ENCODE measurements at regions not wholly inside any gene's neighbourhood (a gene's known extent, or its start where the extent isn't known, plus 50 kb on each side); places are given as distances from the start of the nearest gene placed in this dataset.

DNA sequence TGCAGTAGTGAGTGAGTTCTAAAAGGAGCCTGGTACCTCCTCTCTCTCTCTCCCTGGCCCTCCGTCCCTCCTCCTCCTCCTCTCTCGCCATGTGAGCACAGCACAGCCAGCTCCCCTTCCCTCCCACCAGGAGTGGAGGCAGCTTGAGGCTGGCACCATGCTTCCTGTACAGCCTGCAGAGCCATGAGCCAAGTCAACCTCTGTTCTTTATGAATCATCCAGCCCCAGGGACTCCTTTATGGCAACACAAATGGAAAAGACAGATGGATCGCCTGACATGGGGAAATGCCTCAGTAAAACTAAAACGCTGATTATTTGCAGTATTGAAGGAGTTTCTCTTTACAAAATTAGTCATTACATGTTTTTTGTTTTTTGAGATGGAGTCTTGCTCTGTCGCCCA, 233.7 kb upstream of the ARID1B start:
- Histone ChIP-seq H3K27ac (ENCODE audit: low read length, poor library complexity, severe bottlenecking) (no peak overlapping the region), H4K91ac (ENCODE audit: low read length) (no peak overlapping the region), H3K79me1 (replicated peaks; ENCODE audit: low read length, poor library complexity, severe bottlenecking) (no peaks in the 10 kb centered on the region), H3K9me3 (ENCODE audit: control insufficient read depth, low read length) (peaks cover 2% of the 10 kb centered on the region), H3K4me1 (ENCODE audit: control insufficient read depth, insufficient read depth, low read depth, low read length) (no peaks in the 10 kb centered on the region), H2BK15ac (ENCODE audit: low read depth, poor library complexity, severe bottlenecking) (no peak overlapping the region), H3K18ac (ENCODE audit: low read depth in 1 of 2, low read length in 2 of 2) (no peak overlapping the region), H3K4me2 (ENCODE audit: low read length, poor library complexity, severe bottlenecking) (no peak overlapping the region), H2BK120ac (ENCODE audit: low read depth, low read length) (no peak overlapping the region), H3K4me3 (ENCODE audit: insufficient read depth in 1 of 2, low read depth in 1 of 2, low read length in 2 of 2) (no peak overlapping the region), H2BK5ac (ENCODE audit: low read depth, low read length, poor library complexity, severe bottlenecking) (no peak overlapping the region), H2AFZ (ENCODE audit: low read depth, low read length) (no peak overlapping the region), H3K9ac (ENCODE audit: low read length) (no peak overlapping the region), H3K27me3 (ENCODE audit: control insufficient read depth in 1 of 2, insufficient read depth in 1 of 2, low read length in 2 of 2) (no peaks in the 10 kb centered on the region), H3K14ac (ENCODE audit: low read length in 2 of 2) (no peak overlapping the region), H3K23ac (ENCODE audit: low read length in 2 of 2) (no peak overlapping the region), H2AK5ac (ENCODE audit: low read length, severe bottlenecking) (no peak overlapping the region), H2BK12ac (ENCODE audit: low read length in 2 of 2) (no peak overlapping the region), H4K8ac (ENCODE audit: low read length) (no peak overlapping the region), H3K36me3 (ENCODE audit: control insufficient read depth in 1 of 2, insufficient read depth in 2 of 2, low read depth in 1 of 2, low read length in 2 of 2) (no peaks in the 10 kb centered on the region), H3K4ac (ENCODE audit: low read depth in 1 of 2, low read length in 2 of 2) (no peak overlapping the region)
- no peak for DNase-seq
- WGBS: 65% methylated on average over 5 of the region's 5 CpGs

DNA sequence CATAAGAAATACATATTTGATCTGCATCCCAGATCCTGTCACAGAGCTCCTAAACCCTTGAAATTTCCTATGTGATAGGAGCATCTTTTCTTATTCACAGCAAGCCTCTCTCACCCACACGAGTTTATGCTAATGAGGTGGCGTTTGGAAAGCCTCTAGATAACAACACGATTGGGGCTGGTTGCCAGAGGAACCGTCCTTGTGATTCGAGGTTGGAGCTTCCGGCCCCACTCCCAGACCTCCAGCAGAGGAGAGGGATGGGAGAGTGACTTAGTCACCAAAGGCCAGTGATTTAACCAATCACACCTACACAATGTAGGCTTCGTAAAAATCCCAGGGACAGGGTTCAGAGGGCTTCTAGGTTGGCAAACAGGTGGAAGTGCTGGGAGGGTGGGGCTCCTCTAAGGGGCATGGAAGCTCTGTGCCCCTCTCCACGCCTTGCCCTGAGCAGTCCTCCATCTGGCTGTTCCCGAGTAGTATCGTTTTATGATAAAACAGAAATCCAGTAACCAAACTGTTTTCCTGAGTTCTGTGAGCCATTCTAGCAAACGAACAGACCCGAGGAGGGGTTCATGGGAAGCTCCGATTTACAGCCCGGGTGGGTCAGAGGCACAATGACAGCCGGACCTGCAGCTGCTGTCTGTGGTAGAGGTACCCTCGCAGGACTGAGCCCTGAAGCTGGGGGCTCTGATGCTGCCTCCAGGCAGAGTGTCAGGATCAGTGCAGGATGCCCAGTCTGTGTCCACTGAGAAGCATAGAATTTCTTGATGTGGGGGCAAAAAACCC, 238.1 kb upstream of the ARID1B start:
- Histone ChIP-seq H3K27ac (ENCODE audit: low read length, poor library complexity, severe bottlenecking) (no peak overlapping the region), H2BK5ac (ENCODE audit: low read depth, low read length, poor library complexity, severe bottlenecking) (no peak overlapping the region), H2AK5ac (ENCODE audit: low read length, severe bottlenecking) (no peak overlapping the region), H2BK120ac (ENCODE audit: low read depth, low read length) (no peak overlapping the region), H2BK15ac (ENCODE audit: low read depth, poor library complexity, severe bottlenecking) (no peak overlapping the region), H3K27me3 (ENCODE audit: control insufficient read depth in 1 of 2, insufficient read depth in 1 of 2, low read length in 2 of 2) (no peaks in the 10 kb centered on the region), H3K14ac (ENCODE audit: low read length in 2 of 2) (no peak overlapping the region), H2AFZ (ENCODE audit: low read depth, low read length) (no peak overlapping the region), H3K9ac (ENCODE audit: low read length) (no peak overlapping the region), H3K4me2 (ENCODE audit: low read length, poor library complexity, severe bottlenecking) (no peak overlapping the region), H3K9me3 (ENCODE audit: control insufficient read depth, low read length) (peaks cover 2% of the 10 kb centered on the region), H3K4me3 (ENCODE audit: insufficient read depth in 1 of 2, low read depth in 1 of 2, low read length in 2 of 2) (no peak overlapping the region), H3K18ac (ENCODE audit: low read depth in 1 of 2, low read length in 2 of 2) (no peak overlapping the region), H3K36me3 (ENCODE audit: control insufficient read depth in 1 of 2, insufficient read depth in 2 of 2, low read depth in 1 of 2, low read length in 2 of 2) (no peaks in the 10 kb centered on the region), H2BK12ac (ENCODE audit: low read length in 2 of 2) (no peak overlapping the region), H4K8ac (ENCODE audit: low read length) (no peak overlapping the region), H3K4me1 (ENCODE audit: control insufficient read depth, insufficient read depth, low read depth, low read length) (peaks cover 3% of the 10 kb centered on the region), H3K79me1 (replicated peaks; ENCODE audit: low read length, poor library complexity, severe bottlenecking) (no peaks in the 10 kb centered on the region), H4K91ac (ENCODE audit: low read length) (no peak overlapping the region), H3K23ac (ENCODE audit: low read length in 2 of 2) (no peak overlapping the region), H3K4ac (ENCODE audit: low read depth in 1 of 2, low read length in 2 of 2) (no peak overlapping the region)
- DNase-seq: no peak
- 62% methylated on average over 15 of the region's 16 CpGs for WGBS

- no peak overlapping the region for H2AK5ac ChIP-seq (ENCODE audit: low read length, severe bottlenecking)
- H3K36me3 ChIP-seq (ENCODE audit: control insufficient read depth in 1 of 2, insufficient read depth in 2 of 2, low read depth in 1 of 2, low read length in 2 of 2): no peaks in the 10 kb centered on the region
- no peak overlapping the region for H3K4me2 ChIP-seq (ENCODE audit: low read length, poor library complexity, severe bottlenecking)
- peaks cover 3% of the 10 kb centered on the region for H3K4me1 ChIP-seq (ENCODE audit: control insufficient read depth, insufficient read depth, low read depth, low read length)
- DNase-seq: no peak
- H3K4ac ChIP-seq (ENCODE audit: low read depth in 1 of 2, low read length in 2 of 2): no peak overlapping the region
- no peak overlapping the region for H3K23ac ChIP-seq (ENCODE audit: low read length in 2 of 2)
- no peak overlapping the region for H3K27ac ChIP-seq (ENCODE audit: low read length, poor library complexity, severe bottlenecking)
- no peak overlapping the region for H3K14ac ChIP-seq (ENCODE audit: low read length in 2 of 2)
- no peak overlapping the region for H2BK120ac ChIP-seq (ENCODE audit: low read depth, low read length)
- no peaks in the 10 kb centered on the region for H3K27me3 ChIP-seq (ENCODE audit: control insufficient read depth in 1 of 2, insufficient read depth in 1 of 2, low read length in 2 of 2)
- no peak overlapping the region for H2BK5ac ChIP-seq (ENCODE audit: low read depth, low read length, poor library complexity, severe bottlenecking)
- no peaks in the 10 kb centered on the region for H3K9me3 ChIP-seq (ENCODE audit: control insufficient read depth, low read length)
- H3K79me1 ChIP-seq (replicated peaks; ENCODE audit: low read length, poor library complexity, severe bottlenecking): no peaks in the 10 kb centered on the region
- H4K91ac ChIP-seq (ENCODE audit: low read length): no peak overlapping the region
- no peak overlapping the region for H4K8ac ChIP-seq (ENCODE audit: low read length)
- no peak overlapping the region for H2AFZ ChIP-seq (ENCODE audit: low read depth, low read length)
- no peak overlapping the region for H3K9ac ChIP-seq (ENCODE audit: low read length)
- no peak overlapping the region for H3K4me3 ChIP-seq (ENCODE audit: insufficient read depth in 1 of 2, low read depth in 1 of 2, low read length in 2 of 2)
- H3K18ac ChIP-seq (ENCODE audit: low read depth in 1 of 2, low read length in 2 of 2): no peak overlapping the region
- no peak overlapping the region for H2BK15ac ChIP-seq (ENCODE audit: low read depth, poor library complexity, severe bottlenecking)
- 35% methylated on average over 3 of the region's 3 CpGs for WGBS
- no peak overlapping the region for H2BK12ac ChIP-seq (ENCODE audit: low read length in 2 of 2)
Observed at GRCh38 chr6:156534594-156534993, 242.6 kb upstream of the ARID1B start.

DNA sequence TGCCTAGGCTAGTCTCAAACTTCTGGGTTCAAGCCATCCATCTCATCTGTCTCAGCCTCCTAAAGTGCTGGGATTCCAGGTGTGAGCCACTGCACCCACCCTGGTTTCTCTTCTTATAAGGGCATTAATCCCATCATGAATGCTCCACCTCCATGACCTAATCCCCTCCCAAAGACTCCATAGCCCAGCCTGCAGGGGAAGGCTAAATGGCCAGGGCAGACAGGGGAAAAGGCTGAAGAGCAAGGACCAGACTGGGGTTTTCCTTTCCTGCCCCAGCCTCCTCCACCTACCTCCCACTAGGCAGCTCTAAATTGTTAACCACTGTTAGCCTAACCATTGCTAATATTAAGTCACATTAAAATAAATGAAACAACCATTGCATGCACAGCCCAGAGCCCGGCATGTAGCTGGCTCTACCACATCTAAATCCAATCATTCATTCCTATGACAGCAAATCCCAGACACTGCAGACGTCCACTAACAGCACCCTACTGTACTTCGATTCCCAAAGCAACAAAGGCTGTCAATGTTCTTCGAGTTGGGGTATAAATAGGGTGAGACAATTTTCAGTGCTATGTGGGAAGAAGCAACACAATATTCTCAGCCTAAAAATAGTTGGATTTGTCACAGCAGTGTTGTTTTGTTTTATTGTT, 243.2 kb upstream of the ARID1B start:
- H3K4me3 ChIP-seq (ENCODE audit: insufficient read depth in 1 of 2, low read depth in 1 of 2, low read length in 2 of 2): no peak overlapping the region
- no peaks in the 10 kb centered on the region for H3K79me1 ChIP-seq (replicated peaks; ENCODE audit: low read length, poor library complexity, severe bottlenecking)
- no peak overlapping the region for H2AFZ ChIP-seq (ENCODE audit: low read depth, low read length)
- peaks cover 3% of the 10 kb centered on the region for H3K4me1 ChIP-seq (ENCODE audit: control insufficient read depth, insufficient read depth, low read depth, low read length)
- H3K36me3 ChIP-seq (ENCODE audit: control insufficient read depth in 1 of 2, insufficient read depth in 2 of 2, low read depth in 1 of 2, low read length in 2 of 2): no peaks in the 10 kb centered on the region
- no peak overlapping the region for H2BK15ac ChIP-seq (ENCODE audit: low read depth, poor library complexity, severe bottlenecking)
- H4K91ac ChIP-seq (ENCODE audit: low read length): no peak overlapping the region
- H3K18ac ChIP-seq (ENCODE audit: low read depth in 1 of 2, low read length in 2 of 2): no peak overlapping the region
- H3K14ac ChIP-seq (ENCODE audit: low read length in 2 of 2): no peak overlapping the region
- no peak for DNase-seq
- no peak overlapping the region for H3K23ac ChIP-seq (ENCODE audit: low read length in 2 of 2)
- no peaks in the 10 kb centered on the region for H3K27me3 ChIP-seq (ENCODE audit: control insufficient read depth in 1 of 2, insufficient read depth in 1 of 2, low read length in 2 of 2)
- no peaks in the 10 kb centered on the region for H3K9me3 ChIP-seq (ENCODE audit: control insufficient read depth, low read length)
- H3K27ac ChIP-seq (ENCODE audit: low read length, poor library complexity, severe bottlenecking): no peak overlapping the region
- no peak overlapping the region for H3K9ac ChIP-seq (ENCODE audit: low read length)
- 69% methylated on average over 2 of the region's 4 CpGs for WGBS
- H3K4ac ChIP-seq (ENCODE audit: low read depth in 1 of 2, low read length in 2 of 2): no peak overlapping the region
- no peak overlapping the region for H2AK5ac ChIP-seq (ENCODE audit: low read length, severe bottlenecking)
- no peak overlapping the region for H2BK12ac ChIP-seq (ENCODE audit: low read length in 2 of 2)
- H2BK5ac ChIP-seq (ENCODE audit: low read depth, low read length, poor library complexity, severe bottlenecking): no peak overlapping the region
- H4K8ac ChIP-seq (ENCODE audit: low read length): no peak overlapping the region
- no peak overlapping the region for H2BK120ac ChIP-seq (ENCODE audit: low read depth, low read length)
- H3K4me2 ChIP-seq (ENCODE audit: low read length, poor library complexity, severe bottlenecking): no peak overlapping the region
